HG03280 (cell line): ENCODE measurements at regions not wholly inside any gene's neighbourhood (a gene's known extent, or its start where the extent isn't known, plus 50 kb on each side); places are given as distances from the start of the nearest gene placed in this dataset.

ENCODE experiments used
- ATAC-seq: cut with Tn5 transposase; IDR thresholded peaks from one replicate; pipeline ENCODE4 v1.9.1; 2021; ENCODE audit warnings: mild to moderate bottlenecking, moderate library complexity; ENCODE audit not compliant: unreplicated experiment

GRCh38 chr6:164015088-164015484 is 600.6 kb downstream of the QKI start:
- ATAC-seq = no peak

GRCh38 chr6:164014346-164015087 is 600.0 kb downstream of the QKI start:
- no peak for ATAC-seq

GRCh38 chr6:164013480-164014208 is 599.1 kb downstream of the QKI start:
- no peak for ATAC-seq

GRCh38 chr6:164011321-164011720 is 596.8 kb downstream of the QKI start:
- no peak for ATAC-seq

GRCh38 chr6:164010441-164011103 is 596.1 kb downstream of the QKI start:
- ATAC-seq = no peak

- no peak for ATAC-seq
Measured at GRCh38 chr6:164008902-164009301, 594.4 kb downstream of the QKI start.

GRCh38 chr6:164007881-164008280 is 593.4 kb downstream of the QKI start:
- ATAC-seq = no peak

- ATAC-seq = no peak
Measured at GRCh38 chr6:164006459-164006858, 591.9 kb downstream of the QKI start.

GRCh38 chr6:164005004-164005711 is 590.6 kb downstream of the QKI start:
- ATAC-seq = no peak

GRCh38 chr6:164000276-164000675 is 585.8 kb downstream of the QKI start:
- no peak for ATAC-seq

- ATAC-seq = no peak
Measured at GRCh38 chr6:163999475-164000125, 585.1 kb downstream of the QKI start.

GRCh38 chr6:163998496-163998895 is 584.0 kb downstream of the QKI start:
- no peak for ATAC-seq

- no peak for ATAC-seq
Measured at GRCh38 chr6:163996491-163996890, 582.0 kb downstream of the QKI start.

GRCh38 chr6:163994566-163994965 is 580.0 kb downstream of the QKI start:
- ATAC-seq = no peak

- no peak for ATAC-seq
Measured at GRCh38 chr6:163992701-163993100, 578.2 kb downstream of the QKI start.

GRCh38 chr6:163992056-163992455 is 577.5 kb downstream of the QKI start:
- ATAC-seq = no peak

- ATAC-seq = no peak
Measured at GRCh38 chr6:163991321-163991720, 576.8 kb downstream of the QKI start.

- ATAC-seq = no peak
Measured at GRCh38 chr6:163986313-163986712, 571.8 kb downstream of the QKI start.

GRCh38 chr6:163985710-163986109 is 571.2 kb downstream of the QKI start:
- no peak for ATAC-seq

- ATAC-seq = no peak
Measured at GRCh38 chr6:163985040-163985439, 570.5 kb downstream of the QKI start.
